MM.1S (cell line): ENCODE measurements at regions not wholly inside any gene's neighbourhood (a gene's known extent, or its start where the extent isn't known, plus 50 kb on each side); places are given as distances from the start of the nearest gene placed in this dataset.

Experiments used
- DNase-seq: peaks from one replicate; pipeline ENCODE4 v3.0.0-alpha.2; 2015
- H2AFZ ChIP-seq: fragments of 300-600 bp; sonication (generic); 2 replicates; pipeline ENCODE4 v1.6.0; 2016; ENCODE audit warnings: antibody characterized with exemption, low read length
- H3F3A ChIP-seq: fragments of 300-600 bp; sonication (generic); 2 replicates; pipeline ENCODE4 v1.6.1; 2016; ENCODE audit warnings: mild to moderate bottlenecking, antibody characterized with exemption, low read length, moderate library complexity, mixed read lengths; ENCODE audit not compliant: insufficient read depth
- H3K27ac ChIP-seq: fragments of 300-600 bp; sonication (generic); 2 replicates; pipeline ENCODE4 v1.5.1; 2016; ENCODE audit warnings: mild to moderate bottlenecking, low read length
- H3K27me3 ChIP-seq: fragments of 300-600 bp; sonication (generic); replicated peaks from 2 replicates; pipeline ENCODE4 v1.6.0; 2016; ENCODE audit warnings: low read length; ENCODE audit not compliant: insufficient read depth
- H3K36me3 ChIP-seq: fragments of 300-600 bp; sonication (generic); replicated peaks from 2 replicates; pipeline ENCODE4 v1.6.1; 2016; ENCODE audit warnings: mild to moderate bottlenecking, low read length, mixed read lengths; ENCODE audit not compliant: insufficient read depth
- H3K4me1 ChIP-seq: fragments of 300-600 bp; sonication (generic); 2 replicates; pipeline ENCODE4 v1.6.1; 2016; ENCODE audit warnings: low read length, mixed read lengths
- H3K4me2 ChIP-seq: fragments of 300-600 bp; sonication (generic); 2 replicates; pipeline ENCODE4 v1.6.0; 2016; ENCODE audit warnings: low read depth, low read length
- H3K4me3 ChIP-seq: fragments of 300-600 bp; sonication (generic); 2 replicates; pipeline ENCODE4 v1.5.1; 2016; ENCODE audit warnings: low read length, mixed read lengths
- H3K79me2 ChIP-seq: fragments of 300-600 bp; sonication (generic); 2 replicates; pipeline ENCODE4 v1.6.1; 2016; ENCODE audit warnings: mixed run types, low read length, mixed read lengths
- H3K9ac ChIP-seq: fragments of 300-600 bp; sonication (generic); 2 replicates; pipeline ENCODE4 v1.6.1; 2016; ENCODE audit warnings: low read length, mixed read lengths
- H3K9me2 ChIP-seq: fragments of 300-600 bp; sonication (generic); replicated peaks from 2 replicates; pipeline ENCODE4 v1.6.1; 2016; ENCODE audit warnings: mild to moderate bottlenecking, low read length, mixed read lengths; ENCODE audit not compliant: insufficient read depth
- H3K9me3 ChIP-seq: fragments of 300-600 bp; sonication (generic); replicated peaks from 2 replicates; pipeline ENCODE4 v1.6.1; 2016; ENCODE audit warnings: mild to moderate bottlenecking, low read length, mixed read lengths; ENCODE audit not compliant: insufficient read depth
- H4K20me1 ChIP-seq: fragments of 300-600 bp; sonication (generic); 2 replicates; pipeline ENCODE4 v1.6.1; 2016; ENCODE audit warnings: mild to moderate bottlenecking, low read length, moderate library complexity, mixed read lengths; ENCODE audit not compliant: insufficient read depth
- EZH2 ChIP-seq: fragments of 300-600 bp; sonication (generic); optimal IDR thresholded peaks from 2 replicates; pipeline ENCODE3; 2017; ENCODE audit warnings: low read depth, mild to moderate bottlenecking, antibody characterized with exemption, low read length, mixed read lengths
- EZH2phosphoT487 ChIP-seq: fragments of 300-600 bp; sonication (generic); IDR thresholded peaks from 2 replicates; pipeline ENCODE4 v1.6.1; 2018; ENCODE audit warnings: antibody characterized with exemption, low read length
- TF ChIP-seq, protein P1 (sequence below): fragments of 300-600 bp; sonication (generic); IDR thresholded peaks from 2 replicates; pipeline ENCODE4 v1.5.1; 2016; ENCODE audit warnings: antibody characterized with exemption, low read length, mixed read lengths

- no peaks in the 10 kb centered on the region for H3K36me3 ChIP-seq
- H3K4me3 ChIP-seq: no peak overlapping the region
- no peaks in the 10 kb centered on the region for H3K27me3 ChIP-seq
- no peaks in the 10 kb centered on the region for H3K9me3 ChIP-seq
- no peaks in the 10 kb centered on the region for H3K4me1 ChIP-seq
- no peak for DNase-seq
- no peaks in the 10 kb centered on the region for H4K20me1 ChIP-seq
- no peak overlapping the region for H3K9ac ChIP-seq
- H3K4me2 ChIP-seq: no peak overlapping the region
- no peaks in the 10 kb centered on the region for H3F3A ChIP-seq
- H3K9me2 ChIP-seq: no peaks in the 10 kb centered on the region
- TF ChIP-seq, protein P1, sequence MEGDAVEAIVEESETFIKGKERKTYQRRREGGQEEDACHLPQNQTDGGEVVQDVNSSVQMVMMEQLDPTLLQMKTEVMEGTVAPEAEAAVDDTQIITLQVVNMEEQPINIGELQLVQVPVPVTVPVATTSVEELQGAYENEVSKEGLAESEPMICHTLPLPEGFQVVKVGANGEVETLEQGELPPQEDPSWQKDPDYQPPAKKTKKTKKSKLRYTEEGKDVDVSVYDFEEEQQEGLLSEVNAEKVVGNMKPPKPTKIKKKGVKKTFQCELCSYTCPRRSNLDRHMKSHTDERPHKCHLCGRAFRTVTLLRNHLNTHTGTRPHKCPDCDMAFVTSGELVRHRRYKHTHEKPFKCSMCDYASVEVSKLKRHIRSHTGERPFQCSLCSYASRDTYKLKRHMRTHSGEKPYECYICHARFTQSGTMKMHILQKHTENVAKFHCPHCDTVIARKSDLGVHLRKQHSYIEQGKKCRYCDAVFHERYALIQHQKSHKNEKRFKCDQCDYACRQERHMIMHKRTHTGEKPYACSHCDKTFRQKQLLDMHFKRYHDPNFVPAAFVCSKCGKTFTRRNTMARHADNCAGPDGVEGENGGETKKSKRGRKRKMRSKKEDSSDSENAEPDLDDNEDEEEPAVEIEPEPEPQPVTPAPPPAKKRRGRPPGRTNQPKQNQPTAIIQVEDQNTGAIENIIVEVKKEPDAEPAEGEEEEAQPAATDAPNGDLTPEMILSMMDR: no peak
- no peak overlapping the region for H3K27ac ChIP-seq
- H2AFZ ChIP-seq: no peak overlapping the region
- no peaks in the 10 kb centered on the region for H3K79me2 ChIP-seq
These were observed 140.7 kb upstream of the ANO3 start for GRCh38 chr11:26191193-26191592.

DNA sequence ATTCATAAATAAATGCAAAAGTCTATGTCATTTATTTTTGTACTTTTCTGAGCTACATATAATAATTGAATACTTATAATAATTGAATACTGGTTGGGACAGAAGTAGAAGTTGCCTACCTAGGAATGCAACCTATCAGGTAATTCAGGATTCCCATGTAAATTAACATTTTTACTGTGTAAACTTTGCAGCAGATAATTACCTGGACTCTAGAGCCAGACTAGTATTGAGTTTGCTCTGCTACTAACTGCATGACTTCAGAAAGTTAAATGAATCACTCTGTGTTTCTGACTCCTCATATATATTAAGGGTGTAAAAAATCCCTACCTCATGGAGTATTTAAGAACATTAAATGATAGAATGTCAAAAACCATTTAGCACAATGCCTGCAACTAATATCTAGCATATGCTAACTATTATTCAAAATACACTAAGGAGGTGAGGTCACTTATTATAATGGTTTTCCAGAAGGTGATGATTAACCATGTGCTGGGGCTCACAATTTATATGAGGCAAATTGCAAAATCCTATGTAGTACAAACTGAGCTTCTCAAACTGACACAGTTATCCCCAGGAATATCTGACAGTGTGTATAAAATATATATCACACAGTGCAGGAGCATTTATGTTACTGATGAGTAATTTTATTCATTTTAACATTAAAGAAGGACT, 138.1 kb upstream of the ANO3 start:
- H3K79me2 ChIP-seq: no peaks in the 10 kb centered on the region
- no peak for DNase-seq
- H3F3A ChIP-seq: no peaks in the 10 kb centered on the region
- H3K9me3 ChIP-seq: no peaks in the 10 kb centered on the region
- H4K20me1 ChIP-seq: no peaks in the 10 kb centered on the region
- H3K36me3 ChIP-seq: no peaks in the 10 kb centered on the region
- H3K4me3 ChIP-seq: no peak overlapping the region
- no peak overlapping the region for H3K27ac ChIP-seq
- no peak overlapping the region for H3K4me2 ChIP-seq
- H3K27me3 ChIP-seq: no peaks in the 10 kb centered on the region
- H2AFZ ChIP-seq: no peak overlapping the region
- H3K4me1 ChIP-seq: no peaks in the 10 kb centered on the region
- TF ChIP-seq EZH2phosphoT487 (no peak), EZH2 (no peak)
- TF ChIP-seq, protein P1: no peak
- H3K9me2 ChIP-seq: no peaks in the 10 kb centered on the region
- no peak overlapping the region for H3K9ac ChIP-seq

DNA sequence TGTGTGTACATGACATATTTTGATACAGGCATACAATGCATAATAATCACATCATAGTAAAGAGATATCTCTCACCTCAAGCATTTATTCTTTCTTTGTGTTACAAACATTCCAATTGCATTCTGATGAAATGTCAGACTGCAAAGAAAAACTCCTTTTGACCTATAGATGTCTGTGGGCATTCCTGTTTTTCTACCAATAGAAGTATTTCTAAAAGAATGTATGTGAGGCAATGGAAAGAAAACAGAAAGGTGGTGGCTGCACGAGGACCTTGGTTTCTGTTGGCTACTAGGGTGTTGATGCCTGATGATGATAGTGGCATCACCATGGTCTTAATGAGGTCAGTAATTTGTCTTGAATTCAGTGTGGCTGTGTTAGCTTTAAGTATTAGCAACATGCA, 137.0 kb upstream of the ANO3 start:
- Histone ChIP-seq H3K79me2 (no peaks in the 10 kb centered on the region), H3K27ac (no peak overlapping the region), H3K4me3 (no peak overlapping the region), H3K36me3 (no peaks in the 10 kb centered on the region), H3F3A (no peaks in the 10 kb centered on the region), H3K9me2 (no peaks in the 10 kb centered on the region), H4K20me1 (no peaks in the 10 kb centered on the region), H3K27me3 (no peaks in the 10 kb centered on the region), H2AFZ (no peak overlapping the region), H3K9ac (no peak overlapping the region), H3K4me2 (no peak overlapping the region), H3K9me3 (no peaks in the 10 kb centered on the region), H3K4me1 (no peaks in the 10 kb centered on the region)
- TF ChIP-seq EZH2phosphoT487: no peak
- TF ChIP-seq, protein P1: no peak
- DNase-seq: no peak
